ENCODE measurements at regions not wholly inside any gene's neighbourhood (a gene's known extent, or its start where the extent isn't known, plus 50 kb on each side); places are given as distances from the start of the nearest gene placed in this dataset.

DNA sequence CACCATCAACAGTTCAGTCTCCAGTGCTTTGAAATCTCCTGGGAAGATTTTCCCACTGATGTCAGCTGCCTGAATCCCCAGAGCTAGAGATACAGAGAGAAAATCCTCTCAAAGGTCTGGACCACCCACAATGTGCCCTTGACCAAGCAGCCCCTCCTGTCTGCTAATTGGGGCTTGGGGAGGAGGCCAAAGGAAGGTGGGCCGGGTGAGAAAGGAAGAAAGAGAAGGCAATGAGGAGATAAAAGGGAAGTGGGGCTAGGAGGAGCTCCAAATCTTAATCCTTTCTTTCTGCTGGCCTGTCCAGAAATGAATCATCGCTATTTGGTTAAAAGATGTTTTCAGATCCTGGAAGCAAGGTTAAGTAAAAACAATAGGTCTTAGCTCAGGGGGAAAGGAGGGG, 322.9 kb downstream of the BCL11B start:
- TF ChIP-seq, protein P1, sequence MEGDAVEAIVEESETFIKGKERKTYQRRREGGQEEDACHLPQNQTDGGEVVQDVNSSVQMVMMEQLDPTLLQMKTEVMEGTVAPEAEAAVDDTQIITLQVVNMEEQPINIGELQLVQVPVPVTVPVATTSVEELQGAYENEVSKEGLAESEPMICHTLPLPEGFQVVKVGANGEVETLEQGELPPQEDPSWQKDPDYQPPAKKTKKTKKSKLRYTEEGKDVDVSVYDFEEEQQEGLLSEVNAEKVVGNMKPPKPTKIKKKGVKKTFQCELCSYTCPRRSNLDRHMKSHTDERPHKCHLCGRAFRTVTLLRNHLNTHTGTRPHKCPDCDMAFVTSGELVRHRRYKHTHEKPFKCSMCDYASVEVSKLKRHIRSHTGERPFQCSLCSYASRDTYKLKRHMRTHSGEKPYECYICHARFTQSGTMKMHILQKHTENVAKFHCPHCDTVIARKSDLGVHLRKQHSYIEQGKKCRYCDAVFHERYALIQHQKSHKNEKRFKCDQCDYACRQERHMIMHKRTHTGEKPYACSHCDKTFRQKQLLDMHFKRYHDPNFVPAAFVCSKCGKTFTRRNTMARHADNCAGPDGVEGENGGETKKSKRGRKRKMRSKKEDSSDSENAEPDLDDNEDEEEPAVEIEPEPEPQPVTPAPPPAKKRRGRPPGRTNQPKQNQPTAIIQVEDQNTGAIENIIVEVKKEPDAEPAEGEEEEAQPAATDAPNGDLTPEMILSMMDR (conservative IDR thresholded peaks at IDR 0.05): no peak
- no peak for TF ChIP-seq ZFX (IDR thresholded peaks at IDR 0.05)
